ENCODE measurements at regions not wholly inside any gene's neighbourhood (a gene's known extent, or its start where the extent isn't known, plus 50 kb on each side); places are given as distances from the start of the nearest gene placed in this dataset.
A peak's percentile ranks its signal among the peaks of the same experiment; 100 is the strongest.

DNA sequence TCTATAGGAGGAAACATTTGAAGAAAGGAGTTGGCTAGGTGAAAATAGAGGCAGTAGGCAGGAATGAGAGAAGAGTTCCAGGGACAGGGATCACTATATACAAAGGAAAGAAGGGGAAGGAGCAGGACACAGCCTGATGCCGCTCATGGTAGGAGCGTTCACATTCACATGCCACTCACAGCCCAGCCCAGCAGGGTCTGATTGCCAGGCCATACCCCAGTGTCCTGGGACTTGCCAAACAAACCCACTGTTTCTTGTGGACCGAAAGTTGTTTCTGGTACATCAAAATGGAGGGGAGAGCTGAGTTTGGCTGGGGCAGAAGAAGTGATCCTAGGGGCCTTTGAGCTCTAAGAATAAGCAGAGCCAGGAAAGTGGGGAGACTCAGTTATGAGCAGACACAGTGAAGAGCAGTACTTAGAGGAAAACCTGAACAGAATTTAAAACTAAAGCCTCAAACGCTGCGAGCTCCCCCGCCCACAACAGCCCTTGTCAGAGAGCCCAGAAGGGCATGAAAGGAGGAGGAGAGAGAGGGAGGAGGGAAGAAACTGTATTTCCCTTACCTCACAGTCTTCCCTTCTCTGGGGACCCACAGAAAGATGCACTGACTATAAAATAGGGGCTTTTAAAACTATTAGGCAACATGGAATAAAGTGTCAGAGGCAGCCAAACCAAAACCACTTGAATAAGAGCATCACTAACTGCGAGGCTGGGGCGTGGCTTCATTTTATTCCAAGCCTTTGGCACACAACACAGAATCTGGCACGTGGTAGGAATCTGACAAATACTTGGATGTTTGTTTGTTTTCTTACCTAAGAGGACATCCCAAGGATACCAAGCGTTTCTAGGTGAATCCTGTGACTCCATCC, 129.0 kb downstream of the RPL22L1 start:
- H3K36me3 ChIP-seq, result no peaks in the 10 kb centered on the region
- TF ChIP-seq, protein P1, sequence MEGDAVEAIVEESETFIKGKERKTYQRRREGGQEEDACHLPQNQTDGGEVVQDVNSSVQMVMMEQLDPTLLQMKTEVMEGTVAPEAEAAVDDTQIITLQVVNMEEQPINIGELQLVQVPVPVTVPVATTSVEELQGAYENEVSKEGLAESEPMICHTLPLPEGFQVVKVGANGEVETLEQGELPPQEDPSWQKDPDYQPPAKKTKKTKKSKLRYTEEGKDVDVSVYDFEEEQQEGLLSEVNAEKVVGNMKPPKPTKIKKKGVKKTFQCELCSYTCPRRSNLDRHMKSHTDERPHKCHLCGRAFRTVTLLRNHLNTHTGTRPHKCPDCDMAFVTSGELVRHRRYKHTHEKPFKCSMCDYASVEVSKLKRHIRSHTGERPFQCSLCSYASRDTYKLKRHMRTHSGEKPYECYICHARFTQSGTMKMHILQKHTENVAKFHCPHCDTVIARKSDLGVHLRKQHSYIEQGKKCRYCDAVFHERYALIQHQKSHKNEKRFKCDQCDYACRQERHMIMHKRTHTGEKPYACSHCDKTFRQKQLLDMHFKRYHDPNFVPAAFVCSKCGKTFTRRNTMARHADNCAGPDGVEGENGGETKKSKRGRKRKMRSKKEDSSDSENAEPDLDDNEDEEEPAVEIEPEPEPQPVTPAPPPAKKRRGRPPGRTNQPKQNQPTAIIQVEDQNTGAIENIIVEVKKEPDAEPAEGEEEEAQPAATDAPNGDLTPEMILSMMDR (IDR thresholded peaks at IDR 0.05), result no peak
- peak in 1 of 2 donors; percentile 7 for TF ChIP-seq POLR2AphosphoS5 (IDR thresholded peaks at IDR 0.05)
- no peak for DNase-seq (ENCODE audit: extremely low spot score)
- peak overlapping the region; percentile 29 to 58 (median 51) for H3K27ac ChIP-seq (replicated peaks in 1 of 4)
- no peaks in the 10 kb centered on the region for H3K9me3 ChIP-seq
- 53% methylated on average over 10 of the region's 10 CpGs for WGBS
- no peak overlapping the region for H3K4me3 ChIP-seq
- H3K4me1 ChIP-seq, result peaks cover 0 to 11% (median 0%) of the 10 kb centered on the region in 4 donors
- intact Hi-C loops (cut with DNase I), result no loop called here
- H3K27me3 ChIP-seq, result no peaks in the 10 kb centered on the region

DNA sequence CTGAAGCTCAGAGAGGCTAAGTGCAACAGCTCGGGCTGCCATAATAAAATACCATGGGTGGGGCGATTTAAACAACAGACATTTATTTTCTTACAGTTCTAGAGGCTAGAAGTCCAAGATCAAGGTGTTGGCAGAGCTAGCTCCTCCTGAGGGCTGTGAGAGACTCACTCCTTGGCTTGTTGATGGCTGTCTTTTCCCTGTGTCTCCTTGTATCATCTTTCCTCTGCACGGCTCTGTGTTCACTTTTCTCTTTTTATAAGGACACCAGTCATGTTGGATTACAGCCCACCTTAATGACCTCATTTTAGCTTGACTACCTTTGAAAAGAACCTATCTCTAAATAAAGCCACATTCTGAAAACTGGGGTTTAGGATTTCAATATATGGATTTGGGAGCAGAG, 129.7 kb downstream of the RPL22L1 start:
- intact Hi-C loops (cut with DNase I), result no loop called here

DNA sequence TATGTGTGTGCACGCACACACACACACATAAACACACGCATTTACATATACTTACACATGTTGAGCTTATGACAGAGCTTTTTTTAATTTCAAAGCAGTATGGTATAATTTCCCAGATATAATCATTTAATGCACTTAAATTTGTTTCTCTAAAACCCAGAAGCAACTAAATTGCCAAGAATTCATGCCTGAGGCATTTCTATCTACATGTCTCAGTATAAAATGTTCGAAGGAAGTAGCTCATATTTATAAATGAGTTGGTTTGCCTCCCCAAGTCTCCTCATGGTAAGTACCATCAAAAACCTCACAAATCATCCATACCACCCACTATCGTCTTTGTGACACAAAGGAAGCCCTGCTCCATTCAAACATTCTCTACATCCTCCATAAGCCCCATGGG, 130.6 kb downstream of the RPL22L1 start:
- Histone ChIP-seq H3K27ac (replicated peaks in 1 of 4) (no peak overlapping the region), H3K36me3 (no peaks in the 10 kb centered on the region), H3K4me1 (peaks cover 0 to 11% (median 0%) of the 10 kb centered on the region in 4 donors), H3K9me3 (no peaks in the 10 kb centered on the region), H3K27me3 (no peaks in the 10 kb centered on the region), H3K4me3 (no peak overlapping the region)
- TF ChIP-seq EP300 (IDR thresholded peaks at IDR 0.05), result no peak
- no peak for TF ChIP-seq POLR2AphosphoS5 (IDR thresholded peaks at IDR 0.05)
- TF ChIP-seq, protein P1 (IDR thresholded peaks at IDR 0.05), result no peak
- TF ChIP-seq POLR2A (IDR thresholded peaks at IDR 0.05; ENCODE audit: low read depth), result no peak
- WGBS, result 88% methylated on average over 4 of the region's 4 CpGs
- intact Hi-C loops (cut with DNase I), result no loop called here
- no peak for DNase-seq (ENCODE audit: extremely low spot score)

More for the DNA sequence above, 129.7 kb downstream of the RPL22L1 start:
- 84% methylated on average over 3 of the region's 3 CpGs for WGBS
- no peaks in the 10 kb centered on the region for H3K27me3 ChIP-seq
- H3K4me3 ChIP-seq, result no peak overlapping the region
- DNase-seq (ENCODE audit: extremely low spot score), result no peak
- H3K9me3 ChIP-seq, result no peaks in the 10 kb centered on the region
- peak overlapping the region in 2 of 4 donors; percentile 45 to 58 for H3K27ac ChIP-seq (replicated peaks in 1 of 4)
- H3K36me3 ChIP-seq, result no peaks in the 10 kb centered on the region
- TF ChIP-seq POLR2A (IDR thresholded peaks at IDR 0.05; ENCODE audit: low read depth) (no peak), POLR2AphosphoS5 (IDR thresholded peaks at IDR 0.05) (no peak), EP300 (IDR thresholded peaks at IDR 0.05) (no peak)
- TF ChIP-seq, protein P1 (IDR thresholded peaks at IDR 0.05), result no peak
- peaks cover 0 to 11% (median 0%) of the 10 kb centered on the region in 4 donors for H3K4me1 ChIP-seq

DNA sequence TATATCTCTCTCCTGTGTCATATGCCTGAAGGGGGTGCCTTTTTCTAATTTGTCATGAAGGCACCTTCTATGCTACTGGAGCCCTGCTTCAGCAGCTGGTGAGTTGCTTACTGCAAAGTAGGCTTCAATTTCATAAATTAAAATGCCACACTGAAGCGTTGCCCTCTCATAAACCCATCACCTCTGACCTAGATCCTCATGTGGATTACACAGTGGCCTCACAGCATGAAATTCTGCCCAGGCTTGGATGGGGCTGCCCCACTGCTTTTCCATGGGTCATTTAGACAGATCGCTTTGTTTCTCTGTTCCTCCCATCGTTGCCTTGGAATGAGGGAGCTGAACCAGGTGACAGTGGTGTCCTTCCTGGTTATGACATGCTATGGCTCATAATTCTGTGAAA, 131.2 kb downstream of the RPL22L1 start:
- intact Hi-C loops (cut with DNase I), result no loop called here
- 69% methylated on average over 3 of the region's 3 CpGs for WGBS
- Histone ChIP-seq H3K36me3 (no peaks in the 10 kb centered on the region), H3K4me3 (no peak overlapping the region), H3K4me1 (peaks cover 0 to 11% (median 0%) of the 10 kb centered on the region in 4 donors), H3K9me3 (no peaks in the 10 kb centered on the region), H3K27me3 (no peaks in the 10 kb centered on the region), H3K27ac (replicated peaks in 1 of 4) (no peak overlapping the region)
- TF ChIP-seq, protein P1 (IDR thresholded peaks at IDR 0.05), result no peak
- no peak for TF ChIP-seq EP300 (IDR thresholded peaks at IDR 0.05)
- TF ChIP-seq POLR2A (IDR thresholded peaks at IDR 0.05; ENCODE audit: low read depth), result no peak
- DNase-seq (ENCODE audit: extremely low spot score), result no peak

Data from esophagus muscularis mucosa (tissue), 4 donors.